ENCODE measurements at regions not wholly inside any gene's neighbourhood (a gene's known extent, or its start where the extent isn't known, plus 50 kb on each side); places are given as distances from the start of the nearest gene placed in this dataset.
"Not testable (repeated sequence)": the region's sequence is repeated elsewhere in the genome, so short reads cannot be mapped to it uniquely, and the experiment has no call there.

DNA sequence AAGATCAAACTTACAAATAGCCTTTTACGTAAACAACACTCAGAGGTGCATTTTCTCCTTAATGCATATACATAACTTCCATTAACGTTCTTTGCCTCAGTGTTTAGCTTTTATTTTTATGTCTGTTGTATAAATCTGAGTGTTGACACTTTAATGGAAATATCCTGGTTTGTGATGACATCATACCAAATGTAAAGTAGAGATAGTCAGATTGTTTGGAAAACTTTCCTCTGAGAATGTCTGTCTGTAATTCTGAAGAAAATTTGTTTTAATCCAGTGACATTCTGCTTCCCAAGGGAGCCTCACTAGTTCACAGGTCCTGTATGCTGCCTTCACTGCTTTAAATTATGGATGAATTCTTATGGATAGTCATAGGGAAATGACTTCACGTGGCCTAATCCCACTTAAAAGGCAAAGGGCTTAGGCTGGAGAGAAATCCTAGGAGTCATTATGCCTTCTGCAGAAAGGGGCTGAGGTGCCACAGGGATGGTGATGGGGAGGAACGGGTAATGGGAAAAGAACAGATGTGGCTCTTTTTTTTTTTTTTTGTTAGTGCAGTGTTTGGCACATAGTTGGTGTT lies 93.2 kb downstream of the DNAJB9 start:
- Histone ChIP-seq H3K4me3 (no peak overlapping the region), H3K4me1 (no peaks in the 10 kb centered on the region), H3K36me3 (no peaks in the 10 kb centered on the region), H3K27ac (no peak overlapping the region), H3K27me3 (no peaks in the 10 kb centered on the region), H3K9me3 (no peaks in the 10 kb centered on the region)
- DNase-seq (no peak), ATAC-seq (no peak)
- TF ChIP-seq, protein P1, sequence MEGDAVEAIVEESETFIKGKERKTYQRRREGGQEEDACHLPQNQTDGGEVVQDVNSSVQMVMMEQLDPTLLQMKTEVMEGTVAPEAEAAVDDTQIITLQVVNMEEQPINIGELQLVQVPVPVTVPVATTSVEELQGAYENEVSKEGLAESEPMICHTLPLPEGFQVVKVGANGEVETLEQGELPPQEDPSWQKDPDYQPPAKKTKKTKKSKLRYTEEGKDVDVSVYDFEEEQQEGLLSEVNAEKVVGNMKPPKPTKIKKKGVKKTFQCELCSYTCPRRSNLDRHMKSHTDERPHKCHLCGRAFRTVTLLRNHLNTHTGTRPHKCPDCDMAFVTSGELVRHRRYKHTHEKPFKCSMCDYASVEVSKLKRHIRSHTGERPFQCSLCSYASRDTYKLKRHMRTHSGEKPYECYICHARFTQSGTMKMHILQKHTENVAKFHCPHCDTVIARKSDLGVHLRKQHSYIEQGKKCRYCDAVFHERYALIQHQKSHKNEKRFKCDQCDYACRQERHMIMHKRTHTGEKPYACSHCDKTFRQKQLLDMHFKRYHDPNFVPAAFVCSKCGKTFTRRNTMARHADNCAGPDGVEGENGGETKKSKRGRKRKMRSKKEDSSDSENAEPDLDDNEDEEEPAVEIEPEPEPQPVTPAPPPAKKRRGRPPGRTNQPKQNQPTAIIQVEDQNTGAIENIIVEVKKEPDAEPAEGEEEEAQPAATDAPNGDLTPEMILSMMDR (IDR thresholded peaks at IDR 0.05) = no peak
- intact Hi-C loops (cut with DNase I) = no loop called here

GRCh38 chr7:108663701-108664100 lies 94.0 kb downstream of the DNAJB9 start:
- no peaks in the 10 kb centered on the region for H3K36me3 ChIP-seq
- DNase-seq (no peak), ATAC-seq (no peak)
- no peaks in the 10 kb centered on the region for H3K4me1 ChIP-seq
- TF ChIP-seq, protein P1 (IDR thresholded peaks at IDR 0.05) = no peak
- intact Hi-C loops (cut with DNase I) = no loop called here
- no peak overlapping the region for H3K27ac ChIP-seq
- no peaks in the 10 kb centered on the region for H3K9me3 ChIP-seq
- no peak overlapping the region for H3K4me3 ChIP-seq
- H3K27me3 ChIP-seq = no peaks in the 10 kb centered on the region

DNA sequence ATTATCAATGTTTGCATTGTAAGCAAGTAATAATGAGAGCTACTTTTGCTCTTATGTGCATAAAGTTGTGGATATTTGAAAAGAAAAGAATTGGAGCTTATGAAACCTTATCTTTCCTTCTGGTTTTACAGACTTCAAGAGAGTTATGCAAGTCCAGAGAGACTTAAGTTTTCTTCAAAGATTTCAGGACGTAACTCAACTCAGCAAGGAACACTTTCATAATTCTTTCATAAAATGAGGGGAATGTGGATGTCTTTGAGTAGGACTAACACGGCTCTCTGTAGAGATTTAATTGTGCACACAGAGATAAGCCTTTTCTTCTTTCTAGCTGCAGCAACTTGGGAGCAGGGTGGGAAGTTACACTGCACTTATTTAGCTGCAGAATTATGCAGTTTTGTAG lies 97.5 kb downstream of the DNAJB9 start:
- intact Hi-C loops (cut with DNase I) = no loop called here
- peaks cover 0 to 3% of the 10 kb centered on the region in 2 donors for H3K9me3 ChIP-seq
- H3K4me3 ChIP-seq = no peak overlapping the region
- H3K4me1 ChIP-seq = no peaks in the 10 kb centered on the region
- peak in 1 of 4 donors; percentile 16 for DNase-seq
- H3K27ac ChIP-seq = no peak overlapping the region
- TF ChIP-seq, protein P1 (IDR thresholded peaks at IDR 0.05) = no peak
- no peak for ATAC-seq
- H3K36me3 ChIP-seq = no peaks in the 10 kb centered on the region
- H3K27me3 ChIP-seq = no peaks in the 10 kb centered on the region

- no peak for DNase-seq
- intact Hi-C loops (cut with DNase I) = no loop called here
- H3K36me3 ChIP-seq = no peaks in the 10 kb centered on the region
- H3K27ac ChIP-seq = no peak overlapping the region
- no peak for ATAC-seq
- no peaks in the 10 kb centered on the region for H3K27me3 ChIP-seq
- H3K9me3 ChIP-seq = peaks cover 0 to 3% of the 10 kb centered on the region in 2 donors
- H3K4me1 ChIP-seq = no peaks in the 10 kb centered on the region
- TF ChIP-seq, protein P1 (IDR thresholded peaks at IDR 0.05) = no peak
- no peak overlapping the region for H3K4me3 ChIP-seq
Measured at GRCh38 chr7:108669958-108670357, 100.3 kb downstream of the DNAJB9 start.

GRCh38 chr7:108673699-108674098 lies 104.0 kb downstream of the DNAJB9 start:
- DNase-seq; H3K27ac ChIP-seq; H3K27me3 ChIP-seq; H3K4me1 ChIP-seq; H3K9me3 ChIP-seq; ATAC-seq; H3K4me3 ChIP-seq; H3K36me3 ChIP-seq; intact Hi-C loops (cut with DNase I): not testable (repeated sequence)

GRCh38 chr7:108684629-108685028 lies 115.0 kb downstream of the DNAJB9 start:
- DNase-seq (no peak), ATAC-seq (no peak)
- Histone ChIP-seq H3K4me3 (no peak overlapping the region), H3K9me3 (peaks cover 0 to 5% of the 10 kb centered on the region in 2 donors), H3K36me3 (no peaks in the 10 kb centered on the region), H3K27ac (no peak overlapping the region), H3K27me3 (no peaks in the 10 kb centered on the region), H3K4me1 (no peaks in the 10 kb centered on the region)
- TF ChIP-seq, protein P1 (IDR thresholded peaks at IDR 0.05) = no peak
- intact Hi-C loops (cut with DNase I) = no loop called here
